Stomach (tissue), 4 donors: ENCODE measurements at regions not wholly inside any gene's neighbourhood (a gene's known extent, or its start where the extent isn't known, plus 50 kb on each side); places are given as distances from the start of the nearest gene placed in this dataset.

Source experiments
- POLR2A ChIP-seq, 4 donors: fragments of 450-650 bp; IDR thresholded peaks; one replicate each; pipeline ENCODE4 v1.6.1; 2016; ENCODE audit warnings: antibody characterized with exemption in 4 of 4, control low read depth in 2 of 4, mild to moderate bottlenecking in 1 of 4, moderate library complexity in 1 of 4
- POLR2AphosphoS5 ChIP-seq, 3 donors: sonication (generic); formaldehyde crosslinking; IDR thresholded peaks; one replicate each; pipeline ENCODE4 v1.6.1; 2016; ENCODE audit warnings: antibody characterized with exemption in 3 of 3
- TF ChIP-seq, protein P1 (sequence below), 7 experiments: fragments of 450-650 bp in 4 of 7; fragments of 200-600 bp in 3 of 7; sonication (generic) in 3 of 7; IDR thresholded peaks; one replicate each; pipeline ENCODE4 v1.5.1; 2016 to 2019; ENCODE audit warnings: antibody characterized with exemption in 7 of 7, control low read depth in 2 of 7, mild to moderate bottlenecking in 1 of 7

DNA sequence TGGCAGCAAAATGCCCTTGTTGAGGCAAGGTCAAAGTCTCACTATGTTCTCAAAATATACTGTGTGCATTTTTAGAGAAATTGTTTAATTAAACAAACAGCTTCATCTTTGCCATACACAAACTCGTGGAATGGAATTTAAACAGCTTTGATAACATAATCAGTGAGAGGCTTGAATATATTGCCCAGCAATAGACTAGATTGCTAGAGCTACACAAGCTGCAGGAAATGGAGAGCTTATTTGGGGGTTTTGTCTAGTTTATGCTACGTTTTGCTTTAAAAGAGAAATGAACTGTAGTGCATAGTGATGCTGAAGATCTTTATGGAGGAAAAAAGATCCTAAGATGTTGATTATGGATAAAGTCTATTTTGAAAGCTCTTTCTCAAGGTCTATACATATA, 166.8 kb upstream of the HMCN1 start:
- TF ChIP-seq, protein P1, sequence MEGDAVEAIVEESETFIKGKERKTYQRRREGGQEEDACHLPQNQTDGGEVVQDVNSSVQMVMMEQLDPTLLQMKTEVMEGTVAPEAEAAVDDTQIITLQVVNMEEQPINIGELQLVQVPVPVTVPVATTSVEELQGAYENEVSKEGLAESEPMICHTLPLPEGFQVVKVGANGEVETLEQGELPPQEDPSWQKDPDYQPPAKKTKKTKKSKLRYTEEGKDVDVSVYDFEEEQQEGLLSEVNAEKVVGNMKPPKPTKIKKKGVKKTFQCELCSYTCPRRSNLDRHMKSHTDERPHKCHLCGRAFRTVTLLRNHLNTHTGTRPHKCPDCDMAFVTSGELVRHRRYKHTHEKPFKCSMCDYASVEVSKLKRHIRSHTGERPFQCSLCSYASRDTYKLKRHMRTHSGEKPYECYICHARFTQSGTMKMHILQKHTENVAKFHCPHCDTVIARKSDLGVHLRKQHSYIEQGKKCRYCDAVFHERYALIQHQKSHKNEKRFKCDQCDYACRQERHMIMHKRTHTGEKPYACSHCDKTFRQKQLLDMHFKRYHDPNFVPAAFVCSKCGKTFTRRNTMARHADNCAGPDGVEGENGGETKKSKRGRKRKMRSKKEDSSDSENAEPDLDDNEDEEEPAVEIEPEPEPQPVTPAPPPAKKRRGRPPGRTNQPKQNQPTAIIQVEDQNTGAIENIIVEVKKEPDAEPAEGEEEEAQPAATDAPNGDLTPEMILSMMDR (IDR thresholded peaks at IDR 0.05) = no peak
- no peak for TF ChIP-seq POLR2A (IDR thresholded peaks at IDR 0.05)
- TF ChIP-seq POLR2AphosphoS5 (IDR thresholded peaks at IDR 0.05) = no peak
